ENCODE measurements at regions not wholly inside any gene's neighbourhood (a gene's known extent, or its start where the extent isn't known, plus 50 kb on each side); places are given as distances from the start of the nearest gene placed in this dataset.
A peak's percentile ranks its signal among the peaks of the same experiment; 100 is the strongest.

- TF ChIP-seq, protein P1, sequence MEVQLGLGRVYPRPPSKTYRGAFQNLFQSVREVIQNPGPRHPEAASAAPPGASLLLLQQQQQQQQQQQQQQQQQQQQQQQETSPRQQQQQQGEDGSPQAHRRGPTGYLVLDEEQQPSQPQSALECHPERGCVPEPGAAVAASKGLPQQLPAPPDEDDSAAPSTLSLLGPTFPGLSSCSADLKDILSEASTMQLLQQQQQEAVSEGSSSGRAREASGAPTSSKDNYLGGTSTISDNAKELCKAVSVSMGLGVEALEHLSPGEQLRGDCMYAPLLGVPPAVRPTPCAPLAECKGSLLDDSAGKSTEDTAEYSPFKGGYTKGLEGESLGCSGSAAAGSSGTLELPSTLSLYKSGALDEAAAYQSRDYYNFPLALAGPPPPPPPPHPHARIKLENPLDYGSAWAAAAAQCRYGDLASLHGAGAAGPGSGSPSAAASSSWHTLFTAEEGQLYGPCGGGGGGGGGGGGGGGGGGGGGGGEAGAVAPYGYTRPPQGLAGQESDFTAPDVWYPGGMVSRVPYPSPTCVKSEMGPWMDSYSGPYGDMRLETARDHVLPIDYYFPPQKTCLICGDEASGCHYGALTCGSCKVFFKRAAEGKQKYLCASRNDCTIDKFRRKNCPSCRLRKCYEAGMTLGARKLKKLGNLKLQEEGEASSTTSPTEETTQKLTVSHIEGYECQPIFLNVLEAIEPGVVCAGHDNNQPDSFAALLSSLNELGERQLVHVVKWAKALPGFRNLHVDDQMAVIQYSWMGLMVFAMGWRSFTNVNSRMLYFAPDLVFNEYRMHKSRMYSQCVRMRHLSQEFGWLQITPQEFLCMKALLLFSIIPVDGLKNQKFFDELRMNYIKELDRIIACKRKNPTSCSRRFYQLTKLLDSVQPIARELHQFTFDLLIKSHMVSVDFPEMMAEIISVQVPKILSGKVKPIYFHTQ (CRISPR knock-in tag; IDR thresholded peaks at IDR 0.05): no peak
- TF ChIP-seq ZNF232 (CRISPR knock-in tag; IDR thresholded peaks at IDR 0.05) (no peak), FOXP1 (CRISPR knock-in tag; IDR thresholded peaks at IDR 0.05; ENCODE audit: borderline replicate concordance) (no peak), PRRX2 (CRISPR knock-in tag; IDR thresholded peaks at IDR 0.05) (no peak), ZNF416 (CRISPR knock-in tag; IDR thresholded peaks at IDR 0.05) (no peak), TEAD4 (CRISPR knock-in tag; IDR thresholded peaks at IDR 0.05) (no peak), KAT7 (CRISPR knock-in tag; IDR thresholded peaks at IDR 0.05; ENCODE audit: borderline replicate concordance) (no peak), ARID4B (CRISPR knock-in tag; IDR thresholded peaks at IDR 0.05; ENCODE audit: borderline replicate concordance) (no peak), NR1H2 (CRISPR knock-in tag; IDR thresholded peaks at IDR 0.05) (no peak), FOXJ3 (CRISPR knock-in tag; IDR thresholded peaks at IDR 0.05; ENCODE audit: borderline replicate concordance) (no peak), NR2C2 (CRISPR knock-in tag; IDR thresholded peaks at IDR 0.05) (no peak)
- TF ChIP-seq, protein P2, sequence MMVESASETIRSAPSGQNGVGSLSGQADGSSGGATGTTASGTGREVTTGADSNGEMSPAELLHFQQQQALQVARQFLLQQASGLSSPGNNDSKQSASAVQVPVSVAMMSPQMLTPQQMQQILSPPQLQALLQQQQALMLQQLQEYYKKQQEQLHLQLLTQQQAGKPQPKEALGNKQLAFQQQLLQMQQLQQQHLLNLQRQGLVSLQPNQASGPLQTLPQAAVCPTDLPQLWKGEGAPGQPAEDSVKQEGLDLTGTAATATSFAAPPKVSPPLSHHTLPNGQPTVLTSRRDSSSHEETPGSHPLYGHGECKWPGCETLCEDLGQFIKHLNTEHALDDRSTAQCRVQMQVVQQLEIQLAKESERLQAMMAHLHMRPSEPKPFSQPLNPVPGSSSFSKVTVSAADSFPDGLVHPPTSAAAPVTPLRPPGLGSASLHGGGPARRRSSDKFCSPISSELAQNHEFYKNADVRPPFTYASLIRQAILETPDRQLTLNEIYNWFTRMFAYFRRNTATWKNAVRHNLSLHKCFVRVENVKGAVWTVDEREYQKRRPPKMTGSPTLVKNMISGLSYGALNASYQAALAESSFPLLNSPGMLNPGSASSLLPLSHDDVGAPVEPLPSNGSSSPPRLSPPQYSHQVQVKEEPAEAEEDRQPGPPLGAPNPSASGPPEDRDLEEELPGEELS (CRISPR knock-in tag; IDR thresholded peaks at IDR 0.05): no peak
- TF ChIP-seq, protein P3, sequence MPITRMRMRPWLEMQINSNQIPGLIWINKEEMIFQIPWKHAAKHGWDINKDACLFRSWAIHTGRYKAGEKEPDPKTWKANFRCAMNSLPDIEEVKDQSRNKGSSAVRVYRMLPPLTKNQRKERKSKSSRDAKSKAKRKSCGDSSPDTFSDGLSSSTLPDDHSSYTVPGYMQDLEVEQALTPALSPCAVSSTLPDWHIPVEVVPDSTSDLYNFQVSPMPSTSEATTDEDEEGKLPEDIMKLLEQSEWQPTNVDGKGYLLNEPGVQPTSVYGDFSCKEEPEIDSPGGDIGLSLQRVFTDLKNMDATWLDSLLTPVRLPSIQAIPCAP (CRISPR knock-in tag; IDR thresholded peaks at IDR 0.05): no peak
- TF ChIP-seq, protein P4, sequence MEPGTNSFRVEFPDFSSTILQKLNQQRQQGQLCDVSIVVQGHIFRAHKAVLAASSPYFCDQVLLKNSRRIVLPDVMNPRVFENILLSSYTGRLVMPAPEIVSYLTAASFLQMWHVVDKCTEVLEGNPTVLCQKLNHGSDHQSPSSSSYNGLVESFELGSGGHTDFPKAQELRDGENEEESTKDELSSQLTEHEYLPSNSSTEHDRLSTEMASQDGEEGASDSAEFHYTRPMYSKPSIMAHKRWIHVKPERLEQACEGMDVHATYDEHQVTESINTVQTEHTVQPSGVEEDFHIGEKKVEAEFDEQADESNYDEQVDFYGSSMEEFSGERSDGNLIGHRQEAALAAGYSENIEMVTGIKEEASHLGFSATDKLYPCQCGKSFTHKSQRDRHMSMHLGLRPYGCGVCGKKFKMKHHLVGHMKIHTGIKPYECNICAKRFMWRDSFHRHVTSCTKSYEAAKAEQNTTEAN (CRISPR knock-in tag; IDR thresholded peaks at IDR 0.05): no peak
- POLR2A ChIA-PET: no interaction called here
- CTCF ChIA-PET: interaction anchor here (1.0 to 1.1 kb wide), 2 partner anchors 11 to 12 kb away, joined by 3 to 6 read pairs; no protein-coding TSS in a partner anchor
- Mint-ChIP-seq H3K9me3 (peaks cover 24% of the 10 kb centered on the region), H3K27me3 (ENCODE audit: low read depth) (no peaks in the 10 kb centered on the region), H3K27ac (no peak overlapping the region), H3K4me1 (peaks cover 26% of the 10 kb centered on the region), H3K36me3 (peaks cover 12% of the 10 kb centered on the region), H3K4me3 (no peak overlapping the region)
- DNase-seq (ENCODE audit: low spot score): peak; percentile 39
- peak; percentile 71 for ATAC-seq
Observed at GRCh38 chr2:105593221-105593967, 151.3 kb upstream of the NCK2 start.

Measured in WTC11 (cell line).